ENCODE measurements at regions not wholly inside any gene's neighbourhood (a gene's known extent, or its start where the extent isn't known, plus 50 kb on each side); places are given as distances from the start of the nearest gene placed in this dataset.
"Not testable (repeated sequence)": the region's sequence is repeated elsewhere in the genome, so short reads cannot be mapped to it uniquely, and the experiment has no call there.

DNA sequence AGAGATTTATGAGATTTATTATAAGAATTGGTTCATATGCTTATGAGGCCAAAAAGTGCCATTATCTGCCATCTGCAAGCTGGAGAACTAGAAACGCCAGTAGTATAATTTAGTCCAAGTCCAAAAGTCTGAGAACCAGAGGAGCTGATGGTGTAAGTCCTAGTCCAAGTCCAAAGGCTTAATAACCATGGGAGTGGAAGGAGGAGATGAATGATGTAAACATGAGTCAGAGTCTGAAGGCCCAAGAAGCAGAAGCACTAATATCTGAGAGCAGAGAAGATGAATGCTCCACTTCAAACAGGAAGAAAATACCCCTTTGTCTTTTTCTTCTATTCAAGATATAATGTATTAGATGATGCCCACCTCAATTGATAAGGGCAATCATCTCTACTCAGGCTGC lies 185.7 kb downstream of the CGGBP1 start:
- peak; percentile 6 for DNase-seq (ENCODE audit: low read depth)

DNA sequence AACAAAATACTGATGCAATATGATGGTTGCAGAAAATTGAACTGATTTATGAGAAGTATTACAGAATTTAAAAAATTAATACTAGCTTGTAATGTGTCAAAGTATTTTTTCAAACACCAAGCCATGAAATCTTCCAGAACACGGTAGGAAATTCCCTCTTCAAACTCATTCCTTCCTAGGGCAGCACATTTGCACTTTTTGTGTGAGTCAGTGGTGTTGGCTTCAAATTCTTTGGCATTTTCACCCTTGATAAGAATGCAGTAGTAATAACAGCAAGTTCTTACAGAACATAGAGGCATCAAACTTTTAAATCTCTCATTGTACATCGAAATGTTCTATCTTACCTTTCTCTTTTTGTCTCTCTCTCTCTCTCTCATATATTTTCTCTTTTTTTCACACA lies 191.8 kb downstream of the CGGBP1 start:
- peak; percentile 22 for DNase-seq (ENCODE audit: low read depth)

DNA sequence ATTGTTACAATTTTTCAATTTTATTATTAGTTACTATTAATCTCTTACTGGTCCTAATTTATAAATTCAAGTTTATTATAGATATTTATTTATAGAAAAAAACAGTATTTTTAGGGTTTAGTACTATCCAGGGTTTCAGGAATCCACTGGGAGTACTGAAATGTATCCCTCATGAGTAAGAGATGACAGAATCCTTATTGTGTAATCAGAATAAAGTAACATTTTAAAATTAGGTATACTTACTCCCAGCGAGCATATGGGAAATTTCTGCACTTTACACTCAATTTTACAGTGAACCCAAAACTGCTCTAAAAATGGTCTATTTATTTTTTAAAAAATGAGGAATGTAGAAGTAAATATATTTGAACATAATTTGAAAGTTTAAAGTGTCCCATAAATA lies 202.7 kb downstream of the CGGBP1 start:
- no peak for DNase-seq (ENCODE audit: low read depth)

- peak; percentile 41 for DNase-seq (ENCODE audit: low read depth)
These were observed 203.2 kb downstream of the CGGBP1 start for GRCh38 chr3:87855616-87856015.

- no peak for DNase-seq (ENCODE audit: low read depth)
These were observed 203.6 kb downstream of the CGGBP1 start for GRCh38 chr3:87855211-87855610.

GRCh38 chr3:87848003-87848402 lies 210.8 kb downstream of the CGGBP1 start:
- no peak for DNase-seq (ENCODE audit: low read depth)

GRCh38 chr3:87837076-87837475 lies 221.7 kb downstream of the CGGBP1 start:
- no peak for DNase-seq (ENCODE audit: low read depth)

DNA sequence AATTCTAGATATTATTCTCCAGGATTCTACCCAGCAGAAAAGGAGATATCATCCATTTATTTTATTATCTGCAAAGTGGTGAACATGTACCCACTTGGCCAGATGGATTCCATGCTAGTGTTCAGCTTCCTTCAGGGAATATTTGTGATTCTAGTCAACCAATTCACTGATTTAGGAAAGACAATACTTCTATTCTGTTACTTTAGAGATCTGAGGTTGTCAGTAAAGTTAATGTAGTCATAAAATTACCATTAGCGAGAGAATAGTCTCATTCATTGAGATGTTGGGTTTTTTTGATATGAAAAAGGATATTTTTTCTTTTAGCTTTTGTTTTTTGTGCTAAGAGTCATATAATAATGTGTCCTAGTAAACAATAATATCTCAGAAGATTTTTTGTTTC lies 222.8 kb downstream of the CGGBP1 start:
- DNase-seq (ENCODE audit: low read depth): no peak

DNA sequence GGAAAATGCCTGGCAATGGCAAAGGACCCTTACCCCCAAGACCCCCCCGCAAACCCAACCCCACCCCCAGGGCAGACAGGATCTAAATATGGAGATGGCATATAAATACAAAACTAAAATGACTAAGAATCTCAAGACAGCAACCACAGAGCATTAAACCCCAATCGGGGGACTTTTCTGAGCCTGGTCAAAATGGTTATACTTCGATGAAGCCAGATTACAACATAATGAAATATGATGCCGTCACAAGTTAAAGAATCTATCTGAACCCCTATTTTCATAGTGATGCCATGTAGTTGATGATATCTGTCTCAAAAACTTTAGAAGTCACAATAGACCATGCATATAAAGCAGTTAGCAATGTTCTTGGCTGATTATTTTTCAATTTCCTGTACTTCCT lies 223.6 kb downstream of the CGGBP1 start:
- no peak for DNase-seq (ENCODE audit: low read depth)

- no peak for DNase-seq (ENCODE audit: low read depth)
These were observed 224.5 kb downstream of the CGGBP1 start for GRCh38 chr3:87834327-87834726.

DNA sequence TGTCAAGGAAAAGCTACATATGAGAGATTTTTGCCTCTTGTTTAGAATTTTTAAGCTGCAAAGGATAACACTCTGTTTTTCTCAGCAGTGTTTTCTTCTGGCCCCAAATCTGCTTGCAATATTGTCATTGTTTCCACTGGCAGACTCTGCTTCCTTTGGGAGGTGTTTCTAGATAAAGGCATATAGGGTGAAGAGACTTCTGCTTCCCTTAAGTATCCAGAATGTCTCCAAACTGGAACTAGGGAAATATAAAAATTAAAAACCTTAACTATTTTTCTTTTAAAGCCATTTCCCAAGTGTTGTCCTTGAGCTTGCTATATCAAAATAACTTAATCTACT lies 225.8 kb downstream of the CGGBP1 start:
- no peak for DNase-seq (ENCODE audit: low read depth)

GRCh38 chr3:87828046-87828445 lies 230.8 kb downstream of the CGGBP1 start:
- no peak for DNase-seq (ENCODE audit: low read depth)

DNA sequence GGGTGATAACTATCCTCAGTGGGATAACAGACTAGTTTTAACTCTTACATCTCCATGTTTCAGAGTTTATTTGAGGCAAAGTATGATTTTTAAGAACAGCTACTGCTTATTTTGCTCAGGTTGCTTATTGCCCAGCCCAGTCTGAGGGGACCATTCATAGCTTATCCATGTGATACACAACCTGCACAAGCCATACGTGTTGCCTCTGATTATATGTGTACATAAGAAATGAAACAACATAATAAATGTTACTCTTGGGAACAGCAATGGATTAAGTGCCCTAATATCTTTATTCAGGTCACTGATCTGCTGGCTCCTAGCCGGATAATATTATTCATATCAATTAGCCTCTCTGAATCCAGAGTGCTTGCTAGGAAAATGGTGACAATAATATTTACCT lies 236.2 kb downstream of the CGGBP1 start:
- DNase-seq (ENCODE audit: low read depth): no peak

- not testable (repeated sequence) for DNase-seq (ENCODE audit: low read depth)
These were observed 245.3 kb downstream of the CGGBP1 start for GRCh38 chr3:87813503-87813902.

GRCh38 chr3:87811953-87812352 lies 246.9 kb downstream of the CGGBP1 start:
- DNase-seq (ENCODE audit: low read depth): no peak

GRCh38 chr3:87810452-87811016 lies 248.3 kb downstream of the CGGBP1 start:
- peak; percentile 46 for DNase-seq (ENCODE audit: low read depth)

- DNase-seq (ENCODE audit: low read depth): no peak
These were observed 253.1 kb downstream of the CGGBP1 start for GRCh38 chr3:87805670-87806069.

GRCh38 chr3:87801409-87801808 lies 257.4 kb downstream of the CGGBP1 start:
- DNase-seq (ENCODE audit: low read depth): no peak

DNA sequence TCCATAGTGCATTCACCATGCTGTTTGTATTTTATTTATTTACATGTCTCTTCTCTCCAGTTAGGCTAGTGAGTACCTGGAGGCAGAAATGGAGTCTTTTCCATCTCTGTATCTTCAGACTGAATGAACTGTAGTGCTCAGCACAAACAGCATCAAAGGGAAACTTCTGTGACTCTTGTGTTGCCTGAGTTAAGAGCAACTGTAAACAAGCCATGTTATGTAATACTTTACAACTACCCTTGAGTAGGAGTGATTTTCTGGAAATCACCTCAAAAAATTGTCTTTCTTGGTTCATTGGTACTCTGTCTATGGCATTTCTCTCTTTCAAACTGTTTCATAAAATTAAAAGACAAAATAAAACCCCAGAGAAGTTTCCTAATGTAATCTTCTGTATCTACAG lies 258.3 kb downstream of the CGGBP1 start:
- no peak for DNase-seq (ENCODE audit: low read depth)

DNA sequence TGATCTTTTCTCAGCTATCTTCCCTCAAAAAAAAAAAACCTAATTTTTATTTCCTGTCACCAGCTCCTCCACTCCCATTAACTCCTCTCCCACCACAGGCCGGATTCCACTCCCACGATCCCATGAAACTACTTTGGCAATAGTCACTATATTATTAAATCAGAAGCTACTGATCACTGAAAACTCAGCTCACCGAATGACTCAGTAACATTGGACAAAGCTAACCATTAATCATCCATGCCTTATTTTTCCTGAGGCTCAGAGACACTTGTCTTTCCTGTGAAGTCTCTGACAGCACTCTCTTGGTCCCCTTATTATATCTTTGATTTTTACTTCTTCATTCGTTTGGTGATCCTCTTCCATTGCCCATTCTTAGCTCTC lies 260.2 kb downstream of the CGGBP1 start:
- DNase-seq (ENCODE audit: low read depth): peak; percentile 17

DNA sequence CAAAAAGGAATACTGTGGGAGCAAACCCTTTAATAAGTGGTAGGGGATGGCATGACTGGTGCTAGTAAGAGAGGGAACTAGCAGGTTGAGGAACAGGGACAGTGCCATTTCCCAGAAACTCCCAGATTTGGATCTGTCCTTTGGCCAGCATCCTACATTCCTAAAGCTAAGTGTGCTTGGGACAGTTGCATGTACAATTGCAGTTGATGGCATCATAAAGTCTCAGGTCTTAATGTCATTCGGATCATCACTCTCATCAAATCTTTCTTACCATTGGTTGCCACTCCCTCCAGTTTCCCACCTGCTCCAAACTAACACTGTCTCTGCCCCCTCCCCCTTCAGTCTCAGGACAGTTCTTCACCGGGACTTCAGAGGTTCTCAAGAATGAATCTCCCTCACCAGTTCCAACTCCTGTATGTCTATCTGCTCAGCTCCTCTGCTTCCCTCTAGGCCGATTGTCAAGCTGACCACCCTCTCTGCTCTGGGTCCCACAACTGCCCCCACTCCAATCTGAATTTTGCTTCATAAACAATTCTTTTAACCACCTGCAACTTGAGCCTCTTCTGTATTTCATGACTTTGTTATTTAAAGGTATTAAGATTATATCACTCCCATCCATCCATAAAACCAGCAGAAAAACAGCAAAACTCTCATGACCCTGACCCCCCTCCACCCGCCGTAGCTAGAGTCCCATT lies 260.8 kb downstream of the CGGBP1 start:
- DNase-seq (ENCODE audit: low read depth): no peak

GRCh38 chr3:87796843-87797185 lies 262.0 kb downstream of the CGGBP1 start:
- no peak for DNase-seq (ENCODE audit: low read depth)

GRCh38 chr3:87796137-87796842 lies 262.5 kb downstream of the CGGBP1 start:
- no peak for DNase-seq (ENCODE audit: low read depth)

DNA sequence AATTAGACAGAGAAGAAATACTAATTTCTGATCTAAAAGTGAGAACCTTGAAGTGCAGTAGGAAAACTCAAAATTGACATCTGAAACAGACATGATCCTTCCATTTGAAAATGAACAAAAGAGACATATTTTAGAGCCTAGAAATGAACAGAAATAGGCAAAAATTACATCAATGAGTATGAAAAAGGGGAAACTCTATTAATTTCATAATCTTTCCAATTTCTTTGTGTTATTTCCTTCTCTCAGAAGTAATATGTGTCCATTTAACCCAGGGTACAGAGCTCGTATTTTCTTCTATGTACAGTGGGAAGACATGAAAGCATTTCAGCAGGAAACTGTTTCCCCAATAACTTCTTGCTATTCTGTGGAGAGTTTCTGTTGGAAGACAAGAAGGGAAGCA lies 263.1 kb downstream of the CGGBP1 start:
- DNase-seq (ENCODE audit: low read depth): no peak

Data from Daoy (cell line).